ENCODE measurements at regions not wholly inside any gene's neighbourhood (a gene's known extent, or its start where the extent isn't known, plus 50 kb on each side); places are given as distances from the start of the nearest gene placed in this dataset.

DNA sequence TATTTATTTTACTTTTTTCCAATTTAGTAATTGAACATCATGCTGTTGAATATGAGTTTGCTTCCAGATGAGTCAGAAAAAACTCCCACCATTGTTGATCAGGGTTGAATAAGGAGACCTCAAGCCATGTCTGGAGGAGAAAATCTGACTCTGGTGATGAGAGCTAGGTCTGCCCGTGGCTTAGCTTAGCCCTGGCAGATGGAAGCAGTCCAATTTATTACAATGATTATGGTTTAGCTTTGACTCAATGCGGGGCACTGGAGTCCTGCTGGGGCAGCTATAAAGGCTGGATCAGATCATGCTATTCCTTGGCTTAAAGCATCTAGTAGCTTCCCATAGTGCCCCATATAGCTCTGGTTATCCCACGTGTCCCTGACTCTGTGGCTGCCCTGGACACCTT, 506.5 kb downstream of the MN1 start:
- Histone ChIP-seq H3K27me3 (ENCODE audit: control insufficient read depth in 1 of 2, insufficient read depth in 1 of 2, low read length in 2 of 2) (peaks cover 0 to 87% of the 10 kb centered on the region in 2 experiments), H3K79me1 (replicated peaks; ENCODE audit: low read length, poor library complexity, severe bottlenecking) (no peaks in the 10 kb centered on the region)
- WGBS: 81% methylated on average over 3 of the region's 3 CpGs

DNA sequence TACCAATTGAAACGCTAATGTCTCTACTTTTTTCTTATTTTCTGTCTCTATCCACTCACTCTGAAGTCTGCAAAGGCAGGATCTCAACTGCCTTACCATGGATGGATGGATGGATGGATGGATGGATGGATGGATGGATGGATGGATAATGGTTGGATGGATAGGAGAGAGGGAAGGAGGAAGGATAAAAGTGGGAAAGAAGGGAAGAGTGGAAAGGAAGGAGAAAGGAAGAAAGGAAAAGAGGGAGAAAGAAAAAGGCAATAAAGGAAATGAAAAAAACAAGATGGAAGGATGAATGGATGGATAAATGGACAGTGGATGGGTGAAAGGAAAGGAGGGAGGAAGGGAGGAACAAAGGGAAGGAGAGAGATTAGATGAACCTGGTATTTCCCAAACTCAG, 506.0 kb downstream of the MN1 start:
- no peak overlapping the region for H2BK15ac ChIP-seq (ENCODE audit: low read depth, poor library complexity, severe bottlenecking)
- H3K27me3 ChIP-seq (ENCODE audit: control insufficient read depth in 1 of 2, insufficient read depth in 1 of 2, low read length in 2 of 2): peaks cover 0 to 90% of the 10 kb centered on the region in 2 experiments
- no peak overlapping the region for H4K91ac ChIP-seq (ENCODE audit: low read length)
- H3K27ac ChIP-seq (ENCODE audit: low read length, poor library complexity, severe bottlenecking): no peak overlapping the region
- no peak overlapping the region for H3K9ac ChIP-seq (ENCODE audit: low read length)
- H3K4me2 ChIP-seq (ENCODE audit: low read length, poor library complexity, severe bottlenecking): no peak overlapping the region
- H2BK5ac ChIP-seq (ENCODE audit: low read depth, low read length, poor library complexity, severe bottlenecking): no peak overlapping the region
- H2AK5ac ChIP-seq (ENCODE audit: low read length, severe bottlenecking): no peak overlapping the region
- H3K4ac ChIP-seq (ENCODE audit: low read depth in 1 of 2, low read length in 2 of 2): no peak overlapping the region
- 82% methylated on average over 1 of the region's 1 CpG for WGBS
- H4K8ac ChIP-seq (ENCODE audit: low read length): no peak overlapping the region
- H3K4me3 ChIP-seq (ENCODE audit: insufficient read depth in 1 of 2, low read depth in 1 of 2, low read length in 2 of 2): no peak overlapping the region
- H3K4me1 ChIP-seq (ENCODE audit: control insufficient read depth, insufficient read depth, low read depth, low read length): peaks cover 6% of the 10 kb centered on the region
- H3K23ac ChIP-seq (ENCODE audit: low read length in 2 of 2): no peak overlapping the region
- no peak for DNase-seq
- H3K79me1 ChIP-seq (replicated peaks; ENCODE audit: low read length, poor library complexity, severe bottlenecking): no peaks in the 10 kb centered on the region
- no peak overlapping the region for H2AFZ ChIP-seq (ENCODE audit: low read depth, low read length)
- no peak overlapping the region for H3K18ac ChIP-seq (ENCODE audit: low read depth in 1 of 2, low read length in 2 of 2)
- no peak overlapping the region for H2BK12ac ChIP-seq (ENCODE audit: low read length in 2 of 2)
- no peak overlapping the region for H3K14ac ChIP-seq (ENCODE audit: low read length in 2 of 2)
- no peak overlapping the region for H2BK120ac ChIP-seq (ENCODE audit: low read depth, low read length)
- H3K36me3 ChIP-seq (ENCODE audit: control insufficient read depth in 1 of 2, insufficient read depth in 2 of 2, low read depth in 1 of 2, low read length in 2 of 2): no peaks in the 10 kb centered on the region
- H3K9me3 ChIP-seq (ENCODE audit: control insufficient read depth, low read length): no peaks in the 10 kb centered on the region

More for the DNA sequence above, 506.5 kb downstream of the MN1 start:
- H3K4me1 ChIP-seq (ENCODE audit: control insufficient read depth, insufficient read depth, low read depth, low read length): peaks cover 6% of the 10 kb centered on the region
- no peak overlapping the region for H3K18ac ChIP-seq (ENCODE audit: low read depth in 1 of 2, low read length in 2 of 2)
- H2BK5ac ChIP-seq (ENCODE audit: low read depth, low read length, poor library complexity, severe bottlenecking): no peak overlapping the region
- no peak overlapping the region for H3K9ac ChIP-seq (ENCODE audit: low read length)
- H3K4ac ChIP-seq (ENCODE audit: low read depth in 1 of 2, low read length in 2 of 2): peak overlapping the region in 1 of 2 experiments; percentile 25
- H3K27ac ChIP-seq (ENCODE audit: low read length, poor library complexity, severe bottlenecking): no peak overlapping the region
- H3K14ac ChIP-seq (ENCODE audit: low read length in 2 of 2): no peak overlapping the region
- no peak overlapping the region for H4K8ac ChIP-seq (ENCODE audit: low read length)
- no peak overlapping the region for H3K4me2 ChIP-seq (ENCODE audit: low read length, poor library complexity, severe bottlenecking)
- no peak overlapping the region for H3K23ac ChIP-seq (ENCODE audit: low read length in 2 of 2)
- H2BK12ac ChIP-seq (ENCODE audit: low read length in 2 of 2): no peak overlapping the region
- no peak for DNase-seq
- H4K91ac ChIP-seq (ENCODE audit: low read length): no peak overlapping the region
- no peaks in the 10 kb centered on the region for H3K36me3 ChIP-seq (ENCODE audit: control insufficient read depth in 1 of 2, insufficient read depth in 2 of 2, low read depth in 1 of 2, low read length in 2 of 2)
- H2BK15ac ChIP-seq (ENCODE audit: low read depth, poor library complexity, severe bottlenecking): no peak overlapping the region
- no peaks in the 10 kb centered on the region for H3K9me3 ChIP-seq (ENCODE audit: control insufficient read depth, low read length)
- no peak overlapping the region for H2AFZ ChIP-seq (ENCODE audit: low read depth, low read length)
- no peak overlapping the region for H2BK120ac ChIP-seq (ENCODE audit: low read depth, low read length)
- H3K4me3 ChIP-seq (ENCODE audit: insufficient read depth in 1 of 2, low read depth in 1 of 2, low read length in 2 of 2): no peak overlapping the region
- H2AK5ac ChIP-seq (ENCODE audit: low read length, severe bottlenecking): peak overlapping the region; percentile 31

DNA sequence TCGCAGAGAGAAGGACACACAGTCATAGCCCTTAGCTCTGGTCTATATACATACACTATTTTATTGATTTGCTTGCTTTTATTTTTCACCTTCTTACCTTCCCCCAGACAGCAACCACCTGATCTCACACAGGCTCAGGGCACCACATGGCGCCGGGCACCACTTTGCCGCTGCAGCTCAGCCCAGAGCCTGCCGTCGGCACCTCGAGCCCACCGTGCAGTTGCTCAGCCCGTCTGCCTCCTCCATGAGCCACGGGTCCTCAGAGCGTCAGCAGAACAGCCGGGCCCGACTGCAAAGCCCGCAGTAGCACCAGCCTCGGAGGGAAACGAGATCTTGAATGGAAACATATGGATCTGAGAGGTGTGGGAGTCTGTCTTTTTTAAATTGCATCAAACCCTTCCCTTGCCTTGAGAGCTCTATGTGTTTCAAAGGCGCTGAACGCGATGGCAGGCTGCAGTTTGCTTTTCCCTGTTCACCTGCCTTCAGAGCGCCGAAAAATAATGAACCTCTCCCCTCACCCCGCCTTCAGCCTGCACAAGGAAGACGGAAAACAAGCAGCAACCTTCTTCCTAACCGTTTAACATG, 505.4 kb downstream of the MN1 start:
- Histone ChIP-seq H4K91ac (ENCODE audit: low read length) (no peak overlapping the region), H3K4me1 (ENCODE audit: control insufficient read depth, insufficient read depth, low read depth, low read length) (peaks cover 6% of the 10 kb centered on the region), H3K18ac (ENCODE audit: low read depth in 1 of 2, low read length in 2 of 2) (peak overlapping the region in 1 of 2 experiments; percentile 37), H3K36me3 (ENCODE audit: control insufficient read depth in 1 of 2, insufficient read depth in 2 of 2, low read depth in 1 of 2, low read length in 2 of 2) (no peaks in the 10 kb centered on the region), H3K27me3 (ENCODE audit: control insufficient read depth in 1 of 2, insufficient read depth in 1 of 2, low read length in 2 of 2) (peaks cover 0 to 84% of the 10 kb centered on the region in 2 experiments), H3K4me3 (ENCODE audit: insufficient read depth in 1 of 2, low read depth in 1 of 2, low read length in 2 of 2) (no peak overlapping the region), H2BK15ac (ENCODE audit: low read depth, poor library complexity, severe bottlenecking) (no peak overlapping the region), H3K4ac (ENCODE audit: low read depth in 1 of 2, low read length in 2 of 2) (no peak overlapping the region), H3K9me3 (ENCODE audit: control insufficient read depth, low read length) (no peaks in the 10 kb centered on the region), H4K8ac (ENCODE audit: low read length) (peak overlapping the region; percentile 64), H3K14ac (ENCODE audit: low read length in 2 of 2) (no peak overlapping the region), H3K9ac (ENCODE audit: low read length) (no peak overlapping the region), H2BK5ac (ENCODE audit: low read depth, low read length, poor library complexity, severe bottlenecking) (no peak overlapping the region), H2AK5ac (ENCODE audit: low read length, severe bottlenecking) (no peak overlapping the region), H3K27ac (ENCODE audit: low read length, poor library complexity, severe bottlenecking) (no peak overlapping the region), H2BK120ac (ENCODE audit: low read depth, low read length) (no peak overlapping the region), H3K23ac (ENCODE audit: low read length in 2 of 2) (no peak overlapping the region), H3K79me1 (replicated peaks; ENCODE audit: low read length, poor library complexity, severe bottlenecking) (no peaks in the 10 kb centered on the region), H2BK12ac (ENCODE audit: low read length in 2 of 2) (no peak overlapping the region), H3K4me2 (ENCODE audit: low read length, poor library complexity, severe bottlenecking) (no peak overlapping the region), H2AFZ (ENCODE audit: low read depth, low read length) (no peak overlapping the region)
- WGBS: 88% methylated on average over 24 of the region's 24 CpGs
- no peak for DNase-seq

DNA sequence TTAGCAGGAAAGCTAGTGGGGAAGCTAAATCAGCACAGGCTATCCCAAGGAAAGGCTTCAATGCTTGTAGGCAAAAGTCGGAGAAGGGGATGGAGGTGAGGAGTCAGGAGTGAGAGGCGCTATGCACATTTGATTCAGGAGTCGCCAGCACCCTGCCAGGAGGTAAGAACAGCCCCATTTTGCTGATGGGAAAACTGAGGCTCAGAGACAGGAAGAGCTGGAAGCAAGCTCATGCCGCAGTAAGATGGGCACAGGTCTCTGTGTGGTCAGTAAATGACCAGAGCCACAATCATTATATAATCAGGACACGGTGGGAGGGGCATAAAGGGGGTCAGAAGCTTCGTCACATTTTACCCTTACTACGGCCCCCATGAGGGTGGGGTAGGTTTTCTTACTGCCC, 504.4 kb downstream of the MN1 start:
- Histone ChIP-seq H3K4me3 (ENCODE audit: insufficient read depth in 1 of 2, low read depth in 1 of 2, low read length in 2 of 2) (no peak overlapping the region), H2BK12ac (ENCODE audit: low read length in 2 of 2) (no peak overlapping the region), H4K91ac (ENCODE audit: low read length) (no peak overlapping the region), H3K4me1 (ENCODE audit: control insufficient read depth, insufficient read depth, low read depth, low read length) (peaks cover 6% of the 10 kb centered on the region), H3K4me2 (ENCODE audit: low read length, poor library complexity, severe bottlenecking) (no peak overlapping the region), H2BK5ac (ENCODE audit: low read depth, low read length, poor library complexity, severe bottlenecking) (no peak overlapping the region), H3K18ac (ENCODE audit: low read depth in 1 of 2, low read length in 2 of 2) (peak overlapping the region in 1 of 2 experiments; percentile 21), H4K8ac (ENCODE audit: low read length) (no peak overlapping the region), H2BK120ac (ENCODE audit: low read depth, low read length) (no peak overlapping the region), H3K36me3 (ENCODE audit: control insufficient read depth in 1 of 2, insufficient read depth in 2 of 2, low read depth in 1 of 2, low read length in 2 of 2) (no peaks in the 10 kb centered on the region), H3K14ac (ENCODE audit: low read length in 2 of 2) (no peak overlapping the region), H3K23ac (ENCODE audit: low read length in 2 of 2) (no peak overlapping the region), H3K4ac (ENCODE audit: low read depth in 1 of 2, low read length in 2 of 2) (peak overlapping the region in 1 of 2 experiments; percentile 40), H3K27ac (ENCODE audit: low read length, poor library complexity, severe bottlenecking) (no peak overlapping the region), H2AFZ (ENCODE audit: low read depth, low read length) (no peak overlapping the region), H3K79me1 (replicated peaks; ENCODE audit: low read length, poor library complexity, severe bottlenecking) (no peaks in the 10 kb centered on the region), H3K27me3 (ENCODE audit: control insufficient read depth in 1 of 2, insufficient read depth in 1 of 2, low read length in 2 of 2) (peaks cover 0 to 83% of the 10 kb centered on the region in 2 experiments), H3K9ac (ENCODE audit: low read length) (no peak overlapping the region), H3K9me3 (ENCODE audit: control insufficient read depth, low read length) (no peaks in the 10 kb centered on the region), H2AK5ac (ENCODE audit: low read length, severe bottlenecking) (no peak overlapping the region), H2BK15ac (ENCODE audit: low read depth, poor library complexity, severe bottlenecking) (no peak overlapping the region)
- WGBS: 91% methylated on average over 4 of the region's 7 CpGs
- no peak for DNase-seq
